NOMO-1 (cell line): ENCODE measurements at regions not wholly inside any gene's neighbourhood (a gene's known extent, or its start where the extent isn't known, plus 50 kb on each side); places are given as distances from the start of the nearest gene placed in this dataset.

ENCODE experiments used
- DNase-seq, 2 experiments: peaks; one replicate each; lab custom pipeline; 2025; ENCODE audit not compliant: unreplicated experiment in 2 of 2; lab: John Stamatoyannopoulos, UW

GRCh38 chrX:129188231-129188630, 335.1 kb downstream of the SMARCA1 start:
- DNase-seq, result no peak

- no peak for DNase-seq
Observed at GRCh38 chrX:129176710-129177109, 346.6 kb downstream of the SMARCA1 start.

GRCh38 chrX:129161108-129161507, 362.2 kb downstream of the SMARCA1 start:
- no peak for DNase-seq

GRCh38 chrX:129158505-129158904, 364.8 kb downstream of the SMARCA1 start:
- no peak for DNase-seq

GRCh38 chrX:129145840-129146272, 377.4 kb downstream of the SMARCA1 start:
- DNase-seq, result no peak

- no peak for DNase-seq
Observed at GRCh38 chrX:129145385-129145784, 377.9 kb downstream of the SMARCA1 start.

- DNase-seq, result no peak
Observed at GRCh38 chrX:129144172-129145038, 378.9 kb downstream of the SMARCA1 start.

- no peak for DNase-seq
Observed at GRCh38 chrX:129139837-129140598, 383.3 kb downstream of the SMARCA1 start.

GRCh38 chrX:129125122-129125914, 398.0 kb downstream of the SMARCA1 start:
- DNase-seq, result no peak

- no peak for DNase-seq
Observed at GRCh38 chrX:129123795-129124194, 399.5 kb downstream of the SMARCA1 start.

GRCh38 chrX:129116676-129117470, 406.4 kb downstream of the SMARCA1 start:
- no peak for DNase-seq

GRCh38 chrX:129115935-129116334, 407.4 kb downstream of the SMARCA1 start:
- no peak for DNase-seq

- no peak for DNase-seq
Observed at GRCh38 chrX:129115104-129115503, 408.2 kb downstream of the SMARCA1 start.

GRCh38 chrX:129111081-129111798, 412.1 kb downstream of the SMARCA1 start:
- DNase-seq, result no peak

GRCh38 chrX:129108936-129109335, 414.4 kb downstream of the SMARCA1 start:
- DNase-seq, result no peak

- DNase-seq, result no peak
Observed at GRCh38 chrX:129099207-129099606, 424.1 kb downstream of the SMARCA1 start.

- DNase-seq, result no peak
Observed at GRCh38 chrX:129097668-129098067, 425.6 kb downstream of the SMARCA1 start.

- no peak for DNase-seq
Observed at GRCh38 chrX:129093706-129094105, 429.6 kb downstream of the SMARCA1 start.

- no peak for DNase-seq
Observed at GRCh38 chrX:129092757-129093156, 430.5 kb downstream of the SMARCA1 start.

GRCh38 chrX:129092242-129092641, 431.0 kb downstream of the SMARCA1 start:
- DNase-seq, result no peak
